GM12878 (cell line): ENCODE measurements at regions not wholly inside any gene's neighbourhood (a gene's known extent, or its start where the extent isn't known, plus 50 kb on each side); places are given as distances from the start of the nearest gene placed in this dataset.

Experiments used
- ATAC-seq: fragments of 200-7000 bp; cut with Tn5 transposase; 3 replicates; pipeline ENCODE4 v1.9.1; 2020; ENCODE audit warnings: mild to moderate bottlenecking, moderate library complexity
- BruUV-seq: library from RNA; stranded (reverse); fragments of 400-500 nt; replicated peaks from 2 replicates; lab custom pipeline; 2021; lab: Mats Ljungman, UMichigan
- CTCF ChIA-PET: fragments of 300-600 bp; sonication (Branson Sonifier 250); formaldehyde crosslinking; extraction: SDS; loops from one replicate; lab custom pipeline; 2021; ENCODE audit warnings: inconsistent platforms; lab: Yijun Ruan, JAX
- POLR2A ChIA-PET: fragments of 350-600 bp; formaldehyde crosslinking; extraction: SDS; loops from one replicate; lab custom pipeline; 2021; ENCODE audit warnings: inconsistent platforms; lab: Charles Lee
- RAD21 ChIA-PET: fragments of 300-600 bp; sonication (Branson Sonifier 250); formaldehyde crosslinking; loops from one replicate; lab custom pipeline; 2023; ENCODE audit warnings: antibody characterized with exemption; ENCODE audit not compliant: unreplicated experiment; lab: Charles Lee
- SMC1A ChIA-PET: fragments of 300-600 bp; sonication (Branson Sonifier 250); formaldehyde crosslinking; loops from one replicate; lab custom pipeline; 2023; ENCODE audit not compliant: unreplicated experiment, uncharacterized antibody; lab: Charles Lee
- DNase-seq: peaks from one replicate; pipeline ENCODE4 v3.0.0-alpha.2; 2011; ENCODE audit warnings: low read depth, low spot score
- FAIRE-seq: peaks from 3 replicates; lab custom pipeline; 2011; peaks lifted over from hg19 to GRCh38; lab: Jason Lieb, UNC
- H2AFZ ChIP-seq: 2 replicates; pipeline ENCODE4 v1.6.0; 2011; ENCODE audit warnings: low read depth, low read length, control low read depth; ENCODE audit not compliant: control insufficient read depth
- H3K27ac ChIP-seq: 2 replicates; pipeline ENCODE4 v1.5.1; 2011; ENCODE audit warnings: control low read depth; ENCODE audit not compliant: control insufficient read depth, insufficient read depth
- H3K27me3 ChIP-seq, 2 experiments: replicated peaks in 1 of 2; 2 replicates each; pipeline versions ENCODE4 v1.6.0 to v1.6.1; 2011; ENCODE audit warnings: low read length in 1 of 2; ENCODE audit not compliant: control insufficient read depth in 2 of 2, insufficient read depth in 2 of 2
- H3K36me3 ChIP-seq, 2 experiments: 2 replicates each; pipeline ENCODE4 v1.5.1; 2011; ENCODE audit warnings: low read length in 1 of 2; ENCODE audit not compliant: control insufficient read depth in 2 of 2, insufficient read depth in 2 of 2
- H3K4me1 ChIP-seq: 2 replicates; pipeline ENCODE4 v1.6.1; 2011; ENCODE audit warnings: mild to moderate bottlenecking, low read length, moderate library complexity, mixed read lengths; ENCODE audit not compliant: control insufficient read depth, insufficient read depth
- H3K4me2 ChIP-seq: 2 replicates; pipeline ENCODE4 v1.6.0; 2011; ENCODE audit warnings: control low read depth; ENCODE audit not compliant: control insufficient read depth, insufficient read depth
- H3K4me3 ChIP-seq: fragments of 200-600 bp; sonication (generic); 2 replicates; pipeline ENCODE4 v1.5.1; 2016
- H3K79me2 ChIP-seq: 2 replicates; pipeline ENCODE4 v1.6.0; 2011; ENCODE audit warnings: low read length; ENCODE audit not compliant: control insufficient read depth, insufficient read depth
- H3K9ac ChIP-seq: 2 replicates; pipeline ENCODE4 v1.8.0; 2011; ENCODE audit warnings: low read length, control low read depth, mixed read lengths; ENCODE audit not compliant: control insufficient read depth, insufficient read depth
- H3K9me3 ChIP-seq: replicated peaks from 3 replicates; pipeline ENCODE4 v1.5.1; 2011; ENCODE audit warnings: mild to moderate bottlenecking, low read length; ENCODE audit not compliant: control insufficient read depth, insufficient read depth
- H4K20me1 ChIP-seq: 2 replicates; pipeline ENCODE4 v1.6.0; 2011; ENCODE audit not compliant: control insufficient read depth, insufficient read depth
- EED ChIP-seq: sonication (generic); IDR thresholded peaks from 2 replicates; pipeline ENCODE4 v1.6.1; 2016; ENCODE audit warnings: antibody characterized with exemption, low read depth
- JUNB ChIP-seq: IDR thresholded peaks from 2 replicates; pipeline ENCODE4 v1.6.1; 2016; ENCODE audit warnings: antibody characterized with exemption, mild to moderate bottlenecking
- KLF5 ChIP-seq: fragments of 450-650 bp; IDR thresholded peaks from 2 replicates; pipeline ENCODE4 v1.6.1; 2014; ENCODE audit warnings: mild to moderate bottlenecking; ENCODE audit not compliant: partially characterized antibody
- MLLT1 ChIP-seq: fragments of 450-650 bp; IDR thresholded peaks from 2 replicates; pipeline ENCODE4 v1.6.1; 2016; ENCODE audit warnings: mild to moderate bottlenecking
- RAD51 ChIP-seq: fragments of 450-650 bp; IDR thresholded peaks from 2 replicates; pipeline ENCODE4 v1.6.1; 2016; ENCODE audit warnings: moderate library complexity, mild to moderate bottlenecking, inconsistent platforms
- TARDBP ChIP-seq: IDR thresholded peaks from 2 replicates; pipeline ENCODE4 v1.6.1; 2016; ENCODE audit warnings: borderline replicate concordance
- WGBS: methylation state at CpG from one replicate; pipeline ENCODE4 v1.1.6; 2016; ENCODE audit warnings: low lambda C conversion rate; ENCODE audit not compliant: insufficient replicate concordance, insufficient coverage; ENCODE audit errors: missing lambda C conversion rate; 5-methylcytosine and 5-hydroxymethylcytosine counted together
- in situ Hi-C: fragments of 300-500 bp; cut with MboI; formaldehyde crosslinking; loops from 9 replicates; pipeline ENCODE4 v1.14.3; 2018; ENCODE audit warnings: mixed read lengths
- intact Hi-C: fragments of 100-400 bp; cut with micrococcal nuclease; formaldehyde crosslinking; loops from one replicate; pipeline ENCODE4 v1.14.2; 2022; ENCODE audit not compliant: unreplicated experiment

DNA sequence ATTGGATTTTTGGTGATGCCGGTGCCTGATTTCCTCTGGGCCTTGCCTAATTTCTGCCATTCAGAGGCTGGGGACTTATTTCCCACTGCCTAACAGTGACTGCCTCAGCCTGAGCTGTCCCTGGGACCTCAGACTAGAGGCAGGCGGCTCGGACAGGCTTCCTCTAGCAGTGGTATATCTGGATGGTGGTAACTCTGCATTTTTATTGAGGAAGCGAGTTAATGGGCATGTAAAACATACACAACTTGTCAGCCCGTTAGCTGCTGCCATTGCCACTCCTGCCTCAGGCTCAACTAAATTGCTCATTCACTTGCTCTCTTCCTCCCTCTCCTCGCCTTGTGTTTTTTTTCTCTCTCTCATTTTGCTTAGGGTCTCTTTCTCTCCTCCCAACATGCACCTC, 561.6 kb downstream of the BUD13 start:
- RAD21 ChIA-PET: no interaction called here
- no peak for ATAC-seq

GRCh38 chr11:116210663-116211062, 562.1 kb downstream of the BUD13 start:
- no peak for TF ChIP-seq KLF5
- TF ChIP-seq RAD51: no peak
- no peak for TF ChIP-seq MLLT1
- no peak for TF ChIP-seq TARDBP
- TF ChIP-seq JUNB: no peak
- Histone ChIP-seq H3K4me3 (no peak overlapping the region), H3K9me3 (no peaks in the 10 kb centered on the region), H3K36me3 (no peaks in the 10 kb centered on the region), H3K79me2 (no peaks in the 10 kb centered on the region), H3K27ac (no peak overlapping the region), H4K20me1 (no peaks in the 10 kb centered on the region), H3K9ac (no peak overlapping the region), H3K4me1 (no peaks in the 10 kb centered on the region), H3K27me3 (peaks cover 0 to 2% of the 10 kb centered on the region in 2 experiments; a peak in 1 of 4 replicates), H3K4me2 (no peak overlapping the region), H2AFZ (no peak overlapping the region)
- no peak for ATAC-seq
- SMC1A ChIA-PET: no interaction called here
- WGBS: 40% methylated on average over 6 of the region's 6 CpGs
- POLR2A ChIA-PET: no interaction called here
- intact Hi-C loops: no loop called here
- RAD21 ChIA-PET: no interaction called here
- BruUV-seq: no TSS peak
- DNase-seq: no peak
- CTCF ChIA-PET: no interaction called here
- in situ Hi-C loops: no loop called here
- no peak for FAIRE-seq

More for the DNA sequence above, 561.6 kb downstream of the BUD13 start:
- SMC1A ChIA-PET: no interaction called here
- WGBS: 20% methylated on average over 6 of the region's 6 CpGs
- Histone ChIP-seq H3K27ac (no peak overlapping the region), H3K9ac (no peak overlapping the region), H4K20me1 (no peaks in the 10 kb centered on the region), H3K9me3 (no peaks in the 10 kb centered on the region), H2AFZ (no peak overlapping the region), H3K4me3 (no peak overlapping the region), H3K27me3 (peaks cover 0 to 2% of the 10 kb centered on the region in 2 experiments; a peak in 1 of 4 replicates), H3K4me2 (no peak overlapping the region), H3K36me3 (no peaks in the 10 kb centered on the region), H3K79me2 (no peaks in the 10 kb centered on the region), H3K4me1 (no peaks in the 10 kb centered on the region)
- TF ChIP-seq EED: no peak
- FAIRE-seq (no peak), DNase-seq (no peak)
- POLR2A ChIA-PET: no interaction called here
- CTCF ChIA-PET: interaction anchor here (0.9 kb wide), 1 partner anchor 40 kb away, joined by 4 read pairs; no protein-coding TSS in a partner anchor
- in situ Hi-C loops: no loop called here
- no TSS peak for BruUV-seq
- intact Hi-C loops: no loop called here
